ENCODE measurements at regions not wholly inside any gene's neighbourhood (a gene's known extent, or its start where the extent isn't known, plus 50 kb on each side); places are given as distances from the start of the nearest gene placed in this dataset.

- TF ChIP-seq CTCF (IDR thresholded peaks at IDR 0.05) (no peak), POLR2A (IDR thresholded peaks at IDR 0.05) (no peak)
Measured at GRCh38 chr5:155193483-155194107, 180.0 kb downstream of the KIF4B start.
